Transverse colon (tissue), 3 donors: ENCODE measurements at regions not wholly inside any gene's neighbourhood (a gene's known extent, or its start where the extent isn't known, plus 50 kb on each side); places are given as distances from the start of the nearest gene placed in this dataset.

Experiments
- EP300 ChIP-seq: sonication (generic); formaldehyde crosslinking; IDR thresholded peaks from one replicate; pipeline ENCODE4 v1.6.1; 2017; ENCODE audit warnings: antibody characterized with exemption, low read depth
- POLR2A ChIP-seq: fragments of 450-650 bp; IDR thresholded peaks from one replicate; pipeline ENCODE4 v1.6.1; 2016; ENCODE audit warnings: antibody characterized with exemption, mild to moderate bottlenecking, moderate library complexity
- TF ChIP-seq, protein P1 (sequence below), 5 experiments: fragments of 200-600 bp in 3 of 5; fragments of 450-650 bp in 2 of 5; sonication (generic) in 3 of 5; IDR thresholded peaks; 1 replicate in 2 of 5; 2 replicates in 3 of 5; pipeline ENCODE4 v1.5.1; 2016 to 2017; ENCODE audit warnings: antibody characterized with exemption in 5 of 5, inconsistent platforms in 3 of 5, mild to moderate bottlenecking in 2 of 5, moderate library complexity in 1 of 5

DNA sequence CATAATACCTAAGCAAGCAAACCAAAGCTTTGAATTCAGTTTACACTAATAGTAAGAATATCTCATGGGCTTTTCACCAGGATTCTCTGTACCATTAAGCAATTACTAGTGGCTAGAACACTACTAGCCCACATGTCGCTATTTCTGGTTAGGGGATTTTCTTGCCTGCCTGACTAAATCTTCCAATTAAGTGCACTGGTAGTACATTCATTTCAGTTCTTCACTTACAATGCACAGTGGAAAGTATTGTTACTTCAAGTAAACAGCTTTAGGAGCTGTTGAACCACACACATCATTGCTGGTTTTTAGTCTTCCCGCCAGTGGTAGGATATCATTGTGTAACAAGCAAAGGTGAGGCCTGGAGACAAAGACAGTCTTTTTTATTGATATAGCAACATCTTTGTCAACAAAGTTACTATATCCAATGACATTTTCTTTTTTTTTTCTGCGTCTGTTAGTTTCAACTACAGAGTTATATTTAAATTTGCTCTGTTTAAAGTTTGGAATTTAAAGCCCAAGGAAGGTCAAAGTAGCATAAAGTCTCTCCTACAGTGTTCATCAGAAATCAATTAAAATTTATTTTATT is 826.8 kb upstream of the NR2F2 start:
- TF ChIP-seq, protein P1, sequence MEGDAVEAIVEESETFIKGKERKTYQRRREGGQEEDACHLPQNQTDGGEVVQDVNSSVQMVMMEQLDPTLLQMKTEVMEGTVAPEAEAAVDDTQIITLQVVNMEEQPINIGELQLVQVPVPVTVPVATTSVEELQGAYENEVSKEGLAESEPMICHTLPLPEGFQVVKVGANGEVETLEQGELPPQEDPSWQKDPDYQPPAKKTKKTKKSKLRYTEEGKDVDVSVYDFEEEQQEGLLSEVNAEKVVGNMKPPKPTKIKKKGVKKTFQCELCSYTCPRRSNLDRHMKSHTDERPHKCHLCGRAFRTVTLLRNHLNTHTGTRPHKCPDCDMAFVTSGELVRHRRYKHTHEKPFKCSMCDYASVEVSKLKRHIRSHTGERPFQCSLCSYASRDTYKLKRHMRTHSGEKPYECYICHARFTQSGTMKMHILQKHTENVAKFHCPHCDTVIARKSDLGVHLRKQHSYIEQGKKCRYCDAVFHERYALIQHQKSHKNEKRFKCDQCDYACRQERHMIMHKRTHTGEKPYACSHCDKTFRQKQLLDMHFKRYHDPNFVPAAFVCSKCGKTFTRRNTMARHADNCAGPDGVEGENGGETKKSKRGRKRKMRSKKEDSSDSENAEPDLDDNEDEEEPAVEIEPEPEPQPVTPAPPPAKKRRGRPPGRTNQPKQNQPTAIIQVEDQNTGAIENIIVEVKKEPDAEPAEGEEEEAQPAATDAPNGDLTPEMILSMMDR (IDR thresholded peaks at IDR 0.05) = no peak
- TF ChIP-seq EP300 (no peak), POLR2A (no peak)
